Epithelial cell of prostate (primary cell): ENCODE measurements at regions not wholly inside any gene's neighbourhood (a gene's known extent, or its start where the extent isn't known, plus 50 kb on each side); places are given as distances from the start of the nearest gene placed in this dataset.

ENCODE experiments used
- DNase-seq: peaks from one replicate; pipeline ENCODE4 v3.0.0-alpha.2; 2011; ENCODE audit warnings: low read depth, low spot score
- H3K27ac ChIP-seq: fragments of 450-650 bp; 2 replicates; pipeline ENCODE4 v1.5.1; 2017; ENCODE audit warnings: mild to moderate bottlenecking

- no peak for DNase-seq
- no peak overlapping the region for H3K27ac ChIP-seq
Observed at GRCh38 chr3:135837977-135838631, 127.4 kb upstream of the PPP2R3A start.

GRCh38 chr3:135840436-135840835, 125.1 kb upstream of the PPP2R3A start:
- no peak for DNase-seq
- no peak overlapping the region for H3K27ac ChIP-seq

- DNase-seq: no peak
- no peak overlapping the region for H3K27ac ChIP-seq
Observed at GRCh38 chr3:135844386-135844785, 121.1 kb upstream of the PPP2R3A start.

- DNase-seq: no peak
- no peak overlapping the region for H3K27ac ChIP-seq
Observed at GRCh38 chr3:135848051-135848450, 117.5 kb upstream of the PPP2R3A start.

- DNase-seq: no peak
- H3K27ac ChIP-seq: no peak overlapping the region
Observed at GRCh38 chr3:135849827-135850226, 115.7 kb upstream of the PPP2R3A start.

GRCh38 chr3:135851201-135852081, 114.1 kb upstream of the PPP2R3A start:
- no peak for DNase-seq
- no peak overlapping the region for H3K27ac ChIP-seq

GRCh38 chr3:135853981-135854380, 111.5 kb upstream of the PPP2R3A start:
- DNase-seq: no peak

GRCh38 chr3:135860761-135861160, 104.8 kb upstream of the PPP2R3A start:
- DNase-seq: no peak
- no peak overlapping the region for H3K27ac ChIP-seq

More at GRCh38 chr3:135853981-135854380, 111.5 kb upstream of the PPP2R3A start:
- H3K27ac ChIP-seq: no peak overlapping the region

GRCh38 chr3:135862361-135862760, 103.2 kb upstream of the PPP2R3A start:
- DNase-seq: no peak

GRCh38 chr3:135864060-135864459, 101.5 kb upstream of the PPP2R3A start:
- H3K27ac ChIP-seq: no peak overlapping the region
- DNase-seq: no peak

More at GRCh38 chr3:135862361-135862760, 103.2 kb upstream of the PPP2R3A start:
- H3K27ac ChIP-seq: no peak overlapping the region

- DNase-seq: no peak
- no peak overlapping the region for H3K27ac ChIP-seq
Observed at GRCh38 chr3:135865085-135865484, 100.4 kb upstream of the PPP2R3A start.

GRCh38 chr3:135865553-135865952, 100.0 kb upstream of the PPP2R3A start:
- no peak for DNase-seq
- no peak overlapping the region for H3K27ac ChIP-seq

GRCh38 chr3:135867911-135868310, 97.6 kb upstream of the PPP2R3A start:
- H3K27ac ChIP-seq: peak overlapping the region; percentile 43
- no peak for DNase-seq

GRCh38 chr3:135868801-135869200, 96.7 kb upstream of the PPP2R3A start:
- peak overlapping the region; percentile 37 for H3K27ac ChIP-seq
- no peak for DNase-seq

GRCh38 chr3:135869439-135870105, 96.0 kb upstream of the PPP2R3A start:
- DNase-seq: no peak
- H3K27ac ChIP-seq: peak overlapping the region; percentile 37

- no peak for DNase-seq
- no peak overlapping the region for H3K27ac ChIP-seq
Observed at GRCh38 chr3:135871311-135871710, 94.2 kb upstream of the PPP2R3A start.

GRCh38 chr3:135874035-135874434, 91.5 kb upstream of the PPP2R3A start:
- H3K27ac ChIP-seq: no peak overlapping the region
- DNase-seq: no peak

GRCh38 chr3:135878501-135878900, 87.0 kb upstream of the PPP2R3A start:
- no peak overlapping the region for H3K27ac ChIP-seq
- DNase-seq: no peak

- DNase-seq: no peak
- no peak overlapping the region for H3K27ac ChIP-seq
Observed at GRCh38 chr3:135885885-135886284, 79.6 kb upstream of the PPP2R3A start.

- DNase-seq: no peak
- peak overlapping the region; percentile 27 for H3K27ac ChIP-seq
Observed at GRCh38 chr3:135887220-135887619, 78.3 kb upstream of the PPP2R3A start.

- DNase-seq: no peak
- no peak overlapping the region for H3K27ac ChIP-seq
Observed at GRCh38 chr3:135889443-135889842, 76.1 kb upstream of the PPP2R3A start.
